ENCODE measurements at regions not wholly inside any gene's neighbourhood (a gene's known extent, or its start where the extent isn't known, plus 50 kb on each side); places are given as distances from the start of the nearest gene placed in this dataset.

- TF ChIP-seq CTCF (IDR thresholded peaks at IDR 0.05) (no peak), POLR2A (IDR thresholded peaks at IDR 0.05) (no peak), POLR2AphosphoS5 (IDR thresholded peaks at IDR 0.05) (no peak)
These were observed 85.8 kb upstream of the FGF3 start for GRCh38 chr11:69904974-69905535.

Measured in breast epithelium (tissue), 3 donors.